ENCODE measurements at regions not wholly inside any gene's neighbourhood (a gene's known extent, or its start where the extent isn't known, plus 50 kb on each side); places are given as distances from the start of the nearest gene placed in this dataset.
"Not testable (repeated sequence)": the region's sequence is repeated elsewhere in the genome, so short reads cannot be mapped to it uniquely, and the experiment has no call there.

DNA sequence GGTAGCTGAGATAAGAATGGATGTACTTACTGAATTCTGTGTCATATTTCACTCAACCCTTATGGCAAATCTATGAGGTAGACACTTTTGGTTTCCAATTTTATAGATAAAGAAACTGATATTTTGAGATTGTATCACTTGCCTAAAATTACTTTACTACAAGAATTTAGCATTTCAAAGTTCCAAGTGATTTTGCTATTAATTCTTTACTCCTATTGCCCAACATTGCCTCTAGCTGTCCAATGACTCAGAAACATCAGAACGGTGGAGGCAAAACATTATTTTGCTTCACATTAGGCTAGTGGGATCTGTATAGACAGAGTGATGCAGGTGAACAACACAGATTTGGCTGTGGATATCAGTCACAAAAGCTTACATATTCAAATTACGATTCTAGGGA lies 747.2 kb upstream of the NEGR1 start:
- Histone ChIP-seq H3K36me3 (no peaks in the 10 kb centered on the region), H3K4me1 (no peaks in the 10 kb centered on the region)

GRCh38 chr1:73026114-73026513 lies 743.8 kb upstream of the NEGR1 start:
- Histone ChIP-seq H3K36me3 (no peaks in the 10 kb centered on the region), H3K4me1 (no peaks in the 10 kb centered on the region), H3K4me3 (ENCODE audit: low read depth, low read length) (no peak overlapping the region), H3K27me3 (no peaks in the 10 kb centered on the region), H3K9me3 (no peaks in the 10 kb centered on the region)
- DNase-seq = no peak
- no peak for TF ChIP-seq CTCF (IDR thresholded peaks at IDR 0.05; ENCODE audit: low read depth, low read length)

More for the DNA sequence above, 747.2 kb upstream of the NEGR1 start:
- Histone ChIP-seq H3K9me3 (no peaks in the 10 kb centered on the region), H3K27me3 (no peaks in the 10 kb centered on the region), H3K4me3 (ENCODE audit: low read depth, low read length) (no peak overlapping the region)
- no peak for TF ChIP-seq CTCF (IDR thresholded peaks at IDR 0.05; ENCODE audit: low read depth, low read length)
- no peak for DNase-seq

- Histone ChIP-seq H3K27me3 (no peaks in the 10 kb centered on the region), H3K4me1 (no peaks in the 10 kb centered on the region), H3K4me3 (ENCODE audit: low read depth, low read length) (no peak overlapping the region), H3K36me3 (no peaks in the 10 kb centered on the region), H3K9me3 (no peaks in the 10 kb centered on the region)
- no peak for TF ChIP-seq CTCF (IDR thresholded peaks at IDR 0.05; ENCODE audit: low read depth, low read length)
- DNase-seq = no peak
These were observed 727.6 kb upstream of the NEGR1 start for GRCh38 chr1:73009938-73010337.

DNA sequence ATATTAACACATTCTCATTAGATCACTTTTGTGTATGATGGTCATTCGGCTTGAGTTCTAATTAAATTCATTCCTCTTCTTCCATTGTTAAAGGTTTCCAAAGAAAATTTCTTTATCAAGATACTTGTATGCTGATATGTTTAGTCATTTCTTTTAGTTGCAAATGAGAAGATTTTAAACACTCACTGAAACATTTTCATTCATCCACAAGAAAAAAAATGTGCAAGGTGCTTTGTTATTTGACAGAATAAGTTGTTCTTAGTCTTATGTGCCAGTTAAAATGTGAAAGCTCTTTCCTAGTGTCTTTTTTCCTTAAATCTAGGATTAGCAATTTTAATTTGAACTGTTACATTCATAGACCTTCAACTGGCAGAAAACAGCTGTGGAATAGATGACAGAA lies 727.0 kb upstream of the NEGR1 start:
- no peak for DNase-seq
- Histone ChIP-seq H3K4me1 (no peaks in the 10 kb centered on the region), H3K9me3 (no peaks in the 10 kb centered on the region), H3K27me3 (no peaks in the 10 kb centered on the region), H3K4me3 (ENCODE audit: low read depth, low read length) (no peak overlapping the region), H3K36me3 (no peaks in the 10 kb centered on the region)
- TF ChIP-seq CTCF (IDR thresholded peaks at IDR 0.05; ENCODE audit: low read depth, low read length) = no peak

DNA sequence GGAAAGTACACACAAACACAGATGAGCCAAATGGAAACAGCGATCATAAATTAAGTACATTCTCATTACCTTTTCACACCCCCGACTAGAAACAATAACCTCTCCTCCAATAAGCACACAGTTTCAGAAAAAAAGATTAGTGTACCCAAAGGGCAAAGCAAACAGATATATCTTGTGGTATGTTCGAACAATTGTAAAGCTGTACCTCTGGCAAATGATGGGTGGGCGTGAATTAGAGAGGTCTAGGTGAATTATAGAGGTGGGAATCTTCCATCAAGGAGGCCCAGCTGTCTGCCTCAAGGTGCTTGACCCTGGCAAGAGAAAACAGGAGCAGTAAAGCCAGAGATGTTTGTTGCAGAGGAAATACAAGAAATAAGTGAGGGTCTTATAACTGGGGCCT lies 715.3 kb upstream of the NEGR1 start:
- H3K4me3 ChIP-seq (ENCODE audit: low read depth, low read length) = no peak overlapping the region
- no peaks in the 10 kb centered on the region for H3K36me3 ChIP-seq
- no peaks in the 10 kb centered on the region for H3K9me3 ChIP-seq
- H3K27me3 ChIP-seq = no peaks in the 10 kb centered on the region
- DNase-seq = no peak
- TF ChIP-seq CTCF (IDR thresholded peaks at IDR 0.05; ENCODE audit: low read depth, low read length) = no peak
- H3K4me1 ChIP-seq = no peaks in the 10 kb centered on the region

GRCh38 chr1:72997041-72997440 lies 714.7 kb upstream of the NEGR1 start:
- no peaks in the 10 kb centered on the region for H3K9me3 ChIP-seq
- no peak for DNase-seq
- no peaks in the 10 kb centered on the region for H3K27me3 ChIP-seq
- no peak for TF ChIP-seq CTCF (IDR thresholded peaks at IDR 0.05; ENCODE audit: low read depth, low read length)
- H3K36me3 ChIP-seq = no peaks in the 10 kb centered on the region
- no peaks in the 10 kb centered on the region for H3K4me1 ChIP-seq
- no peak overlapping the region for H3K4me3 ChIP-seq (ENCODE audit: low read depth, low read length)

DNA sequence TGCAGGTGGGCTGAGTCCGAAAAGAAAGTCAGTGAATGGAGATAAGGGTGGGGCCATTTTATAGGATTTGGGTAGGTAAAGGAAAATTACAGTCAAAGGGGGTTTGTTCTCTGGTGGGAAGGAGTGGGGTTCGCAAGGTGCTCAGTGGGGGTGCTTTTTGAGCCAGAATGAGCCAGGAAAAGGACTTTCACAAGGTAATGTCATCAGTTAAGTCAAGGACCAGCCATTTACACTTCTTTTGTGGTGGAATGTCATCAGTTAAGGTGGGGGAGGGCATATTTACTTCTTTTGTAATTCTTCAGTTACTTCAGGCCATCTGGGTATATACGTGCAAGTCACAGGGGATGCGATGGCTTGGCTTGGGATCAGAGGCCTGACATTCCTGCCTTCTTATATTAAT lies 705.5 kb upstream of the NEGR1 start:
- not testable (repeated sequence) for H3K4me1 ChIP-seq; DNase-seq; H3K36me3 ChIP-seq; H3K4me3 ChIP-seq (ENCODE audit: low read depth, low read length); H3K9me3 ChIP-seq; H3K27me3 ChIP-seq
